ENCODE measurements at regions not wholly inside any gene's neighbourhood (a gene's known extent, or its start where the extent isn't known, plus 50 kb on each side); places are given as distances from the start of the nearest gene placed in this dataset.

- no peak for TF ChIP-seq GATA3 (IDR thresholded peaks at IDR 0.05; ENCODE audit: low read depth, low read length)
- TF ChIP-seq GATA2 (IDR thresholded peaks at IDR 0.05; ENCODE audit: low read depth, low read length): no peak
Observed at GRCh38 chr2:151138507-151138906, 123.2 kb downstream of the RBM43 start.

All from SH-SY5Y (cell line).